GM12872 (cell line): ENCODE measurements at regions not wholly inside any gene's neighbourhood (a gene's known extent, or its start where the extent isn't known, plus 50 kb on each side); places are given as distances from the start of the nearest gene placed in this dataset.

Source experiments
- TF ChIP-seq, protein P1 (sequence below): IDR thresholded peaks from 3 replicates; pipeline ENCODE4 v1.5.1; 2011; ENCODE audit warnings: low read depth, mild to moderate bottlenecking, low read length, moderate library complexity; ENCODE audit not compliant: insufficient read depth

DNA sequence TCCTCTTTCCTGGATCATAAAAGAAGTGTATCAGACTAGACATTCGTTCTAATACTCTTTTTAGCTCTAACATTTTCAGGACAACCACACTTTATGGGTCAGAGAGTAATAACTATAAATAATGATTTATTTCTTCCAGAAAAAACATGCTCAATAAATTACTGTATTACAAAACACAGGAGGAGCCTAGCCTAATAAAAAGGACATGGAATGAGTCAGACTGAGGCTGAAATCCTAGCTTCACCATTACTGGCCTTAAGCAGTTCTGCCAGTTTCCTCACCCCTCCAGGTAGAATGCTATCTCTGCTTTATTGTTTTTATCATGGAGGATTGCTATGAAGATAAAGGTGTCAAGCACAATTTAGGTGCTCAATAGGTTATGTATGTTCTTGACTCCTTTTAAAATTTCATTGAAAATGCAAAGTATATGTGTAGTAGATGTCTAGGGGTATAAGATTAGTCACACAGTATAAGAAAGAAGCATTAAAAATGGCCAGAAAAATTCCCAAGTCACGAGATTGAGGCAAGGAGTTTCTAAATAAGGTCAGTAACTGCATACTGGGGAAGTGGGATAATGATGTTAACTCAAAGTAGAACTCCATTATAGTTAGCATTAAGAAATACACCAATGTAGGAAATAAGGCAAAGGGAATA, 105.5 kb upstream of the NEUROD1 start:
- TF ChIP-seq, protein P1, sequence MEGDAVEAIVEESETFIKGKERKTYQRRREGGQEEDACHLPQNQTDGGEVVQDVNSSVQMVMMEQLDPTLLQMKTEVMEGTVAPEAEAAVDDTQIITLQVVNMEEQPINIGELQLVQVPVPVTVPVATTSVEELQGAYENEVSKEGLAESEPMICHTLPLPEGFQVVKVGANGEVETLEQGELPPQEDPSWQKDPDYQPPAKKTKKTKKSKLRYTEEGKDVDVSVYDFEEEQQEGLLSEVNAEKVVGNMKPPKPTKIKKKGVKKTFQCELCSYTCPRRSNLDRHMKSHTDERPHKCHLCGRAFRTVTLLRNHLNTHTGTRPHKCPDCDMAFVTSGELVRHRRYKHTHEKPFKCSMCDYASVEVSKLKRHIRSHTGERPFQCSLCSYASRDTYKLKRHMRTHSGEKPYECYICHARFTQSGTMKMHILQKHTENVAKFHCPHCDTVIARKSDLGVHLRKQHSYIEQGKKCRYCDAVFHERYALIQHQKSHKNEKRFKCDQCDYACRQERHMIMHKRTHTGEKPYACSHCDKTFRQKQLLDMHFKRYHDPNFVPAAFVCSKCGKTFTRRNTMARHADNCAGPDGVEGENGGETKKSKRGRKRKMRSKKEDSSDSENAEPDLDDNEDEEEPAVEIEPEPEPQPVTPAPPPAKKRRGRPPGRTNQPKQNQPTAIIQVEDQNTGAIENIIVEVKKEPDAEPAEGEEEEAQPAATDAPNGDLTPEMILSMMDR, result no peak

DNA sequence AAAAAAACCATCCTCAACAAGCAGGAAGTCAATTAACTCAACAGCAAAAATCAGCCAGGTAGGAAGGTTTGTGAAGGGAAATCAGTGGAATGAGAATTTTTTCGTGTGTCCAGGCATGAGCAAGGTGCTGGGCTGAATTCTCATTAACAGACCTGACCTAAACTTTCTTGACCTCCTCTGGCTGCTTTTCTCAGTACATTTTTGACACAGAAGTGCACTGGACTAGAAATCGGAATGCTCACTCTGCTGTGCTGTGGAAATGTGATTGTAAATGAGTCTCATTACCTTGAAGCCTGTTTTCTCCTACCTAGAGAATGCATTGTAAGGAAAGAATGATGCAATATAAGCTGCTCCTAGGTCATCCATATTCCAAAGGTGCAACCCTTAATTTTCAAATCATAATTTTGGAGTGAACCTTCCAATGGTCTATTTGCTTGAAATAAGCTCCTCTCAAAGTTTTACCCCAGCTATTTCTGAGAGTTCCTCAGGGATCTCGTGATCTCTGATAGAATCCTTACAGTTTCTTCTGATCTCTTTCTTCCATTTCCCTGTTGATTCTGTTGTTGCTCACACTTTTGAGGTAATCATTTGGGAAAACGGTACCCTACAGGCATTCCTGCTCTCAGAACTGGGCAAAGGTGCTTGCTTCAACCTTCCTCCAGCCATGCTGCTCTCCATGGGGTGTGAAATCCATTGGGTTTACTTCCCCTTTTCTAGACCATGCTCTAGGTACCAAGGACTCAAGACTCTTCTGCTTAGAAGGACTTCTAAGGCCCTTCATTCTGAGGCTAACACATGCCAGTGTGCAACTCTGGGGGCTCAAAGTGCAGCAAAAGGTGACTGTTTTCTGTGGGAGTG, 104.9 kb upstream of the ITPRID2 start:
- TF ChIP-seq, protein P1, result no peak

DNA sequence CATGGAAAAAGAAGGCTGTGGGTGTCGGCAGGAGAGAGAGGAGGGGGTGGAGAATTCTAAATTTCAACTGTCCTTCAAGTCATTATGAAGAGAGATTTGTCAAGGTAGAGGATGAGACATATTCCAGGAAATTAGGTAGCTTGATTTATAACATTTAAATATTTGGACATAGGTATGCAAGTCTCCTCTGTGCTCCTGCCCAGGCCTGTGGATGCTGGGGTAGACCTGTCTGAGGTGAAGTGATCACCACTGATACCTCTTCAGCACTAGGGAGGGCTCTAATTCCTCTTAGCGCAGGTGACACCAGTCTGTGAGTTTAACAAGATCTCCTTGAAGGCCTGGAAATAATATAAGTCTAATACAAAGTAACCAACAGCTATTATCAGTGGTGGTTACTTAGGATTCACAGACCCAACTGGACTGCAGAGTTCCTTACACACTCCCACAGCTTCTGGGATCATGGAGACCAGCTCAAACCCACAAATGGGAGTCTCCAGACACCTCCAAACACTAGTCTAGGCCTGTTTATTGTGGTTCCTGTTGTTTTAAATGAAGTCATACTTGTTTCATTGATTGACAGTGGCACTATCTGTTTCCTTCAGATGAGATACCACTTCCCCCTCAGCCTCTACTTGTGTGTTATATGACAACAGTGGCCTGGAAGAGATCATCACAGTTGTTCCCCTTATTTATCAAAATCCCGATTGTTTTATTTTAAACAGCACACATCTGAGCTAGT, 104.1 kb upstream of the ITPRID2 start:
- TF ChIP-seq, protein P1, result no peak

DNA sequence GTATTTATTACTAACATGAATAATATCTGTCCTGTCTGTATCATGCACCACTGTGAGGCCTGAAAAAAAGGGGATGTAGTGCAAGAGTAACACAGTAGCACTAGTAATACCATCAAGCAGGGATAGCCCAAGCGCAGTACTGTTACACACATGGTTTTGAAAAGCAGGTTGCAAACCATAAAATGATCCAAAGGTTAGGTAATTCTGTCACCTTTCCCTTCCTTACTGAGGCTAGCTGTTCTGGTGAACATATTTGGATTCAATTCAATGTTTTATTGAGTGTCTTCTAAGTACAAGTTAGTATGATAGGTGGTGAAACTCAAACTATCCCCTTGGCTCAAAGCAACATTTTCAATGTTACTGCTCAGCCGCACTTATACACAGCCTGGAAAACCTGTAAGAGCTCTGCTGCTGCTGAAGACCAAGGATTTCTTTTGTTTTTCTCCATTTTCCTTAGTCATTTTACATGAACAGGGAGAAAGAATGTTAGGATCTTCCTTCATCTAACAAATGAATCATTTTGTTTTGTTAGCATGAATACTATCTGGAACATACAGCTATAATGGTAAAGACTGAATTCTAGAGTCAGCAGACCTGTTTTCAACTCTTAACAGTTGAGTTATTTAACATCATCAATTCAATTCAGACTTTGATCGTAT, 102.5 kb upstream of the ITPRID2 start:
- TF ChIP-seq, protein P1, result no peak

DNA sequence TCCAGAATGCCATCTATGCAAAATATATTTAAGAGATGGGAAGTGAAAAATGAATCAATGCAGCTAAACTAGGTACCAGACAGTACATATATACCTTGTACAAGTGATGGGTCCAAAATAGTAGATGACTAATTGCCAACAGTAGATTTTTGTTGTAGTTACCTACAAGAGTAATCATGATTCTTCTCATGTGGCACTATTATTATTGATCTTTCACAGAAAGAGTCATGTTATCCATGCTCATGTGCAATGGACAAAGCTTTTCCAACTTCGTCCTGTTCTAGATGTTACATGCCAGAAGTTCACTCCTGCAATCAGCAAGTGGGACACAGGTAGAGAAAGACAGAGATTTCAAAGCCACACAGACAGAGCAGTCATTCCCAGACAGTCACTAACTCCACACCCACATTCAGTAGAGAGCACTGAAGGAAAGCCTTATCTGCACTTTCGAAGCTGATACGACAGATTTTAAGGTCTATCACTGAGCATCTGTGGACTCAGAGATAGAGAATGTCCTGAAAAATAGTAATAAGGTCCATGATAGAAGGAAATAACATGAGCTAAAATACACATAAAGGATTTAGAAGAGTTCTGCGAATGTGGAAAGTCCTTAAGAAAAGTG, 101.6 kb upstream of the ITPRID2 start:
- TF ChIP-seq, protein P1, result no peak

DNA sequence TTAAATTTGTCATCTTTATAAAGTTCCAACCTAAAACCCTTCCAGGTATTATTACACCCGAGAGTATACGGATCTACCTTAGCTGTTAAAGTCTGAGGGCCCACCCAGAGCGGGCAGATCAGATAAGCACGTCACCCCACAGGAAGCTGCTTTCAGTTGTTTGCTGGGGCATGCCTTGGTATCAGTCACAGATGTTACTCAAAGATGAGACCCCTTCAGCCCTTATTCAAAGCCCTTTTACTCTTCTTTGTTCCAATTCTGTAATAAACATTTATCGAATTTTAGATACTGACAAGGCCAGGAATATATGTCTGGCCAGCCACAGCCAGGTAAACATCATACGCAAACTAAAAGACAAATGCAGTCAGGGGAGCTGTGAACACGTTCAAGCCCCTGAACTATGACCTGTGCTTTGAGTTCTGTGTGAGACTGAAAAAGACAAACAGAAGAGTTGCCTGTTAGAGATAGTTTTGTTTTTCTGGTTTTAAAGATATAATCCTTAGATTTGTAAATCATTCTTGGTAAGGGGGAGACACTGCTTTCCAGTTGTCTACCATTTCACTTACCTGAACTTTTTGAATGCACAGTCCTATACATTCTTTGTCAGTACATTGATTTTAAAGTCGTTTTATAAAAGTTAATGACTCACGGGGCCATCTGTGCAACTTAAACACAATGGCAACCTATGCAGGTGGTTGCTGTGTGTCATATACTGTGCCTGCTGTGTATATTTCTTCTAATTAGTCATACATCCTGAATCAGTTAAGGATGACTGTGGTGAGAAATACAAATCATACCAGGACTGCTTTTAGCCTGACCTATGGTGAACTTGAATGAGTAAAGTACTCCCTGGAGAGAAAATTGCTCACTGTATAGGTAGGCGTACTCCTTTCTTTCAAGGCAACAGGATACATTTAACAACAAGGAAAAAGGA, 100.5 kb upstream of the ITPRID2 start:
- TF ChIP-seq, protein P1, result no peak
